ENCODE measurements at regions not wholly inside any gene's neighbourhood (a gene's known extent, or its start where the extent isn't known, plus 50 kb on each side); places are given as distances from the start of the nearest gene placed in this dataset.
"Not testable (repeated sequence)": the region's sequence is repeated elsewhere in the genome, so short reads cannot be mapped to it uniquely, and the experiment has no call there.

DNA sequence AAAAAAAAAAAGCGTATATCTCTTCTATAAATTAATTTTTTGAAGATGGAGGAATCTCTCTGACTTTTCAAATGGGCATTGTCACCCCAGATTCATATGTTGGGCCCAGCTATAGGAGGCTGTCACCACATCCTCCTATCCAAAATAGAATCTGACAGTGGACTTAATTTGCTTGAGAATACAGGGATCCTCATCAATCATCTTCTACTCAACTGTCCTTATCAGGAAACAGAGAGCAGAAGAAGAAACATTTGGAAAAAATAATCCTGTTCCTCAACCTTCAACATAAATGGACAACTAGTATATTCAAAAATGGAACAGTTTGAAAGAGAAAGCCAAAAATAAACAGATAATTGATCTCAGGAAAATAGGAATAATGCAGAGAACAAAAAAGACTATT lies 725.4 kb upstream of the INTU start:
- DNase-seq, result no peak

DNA sequence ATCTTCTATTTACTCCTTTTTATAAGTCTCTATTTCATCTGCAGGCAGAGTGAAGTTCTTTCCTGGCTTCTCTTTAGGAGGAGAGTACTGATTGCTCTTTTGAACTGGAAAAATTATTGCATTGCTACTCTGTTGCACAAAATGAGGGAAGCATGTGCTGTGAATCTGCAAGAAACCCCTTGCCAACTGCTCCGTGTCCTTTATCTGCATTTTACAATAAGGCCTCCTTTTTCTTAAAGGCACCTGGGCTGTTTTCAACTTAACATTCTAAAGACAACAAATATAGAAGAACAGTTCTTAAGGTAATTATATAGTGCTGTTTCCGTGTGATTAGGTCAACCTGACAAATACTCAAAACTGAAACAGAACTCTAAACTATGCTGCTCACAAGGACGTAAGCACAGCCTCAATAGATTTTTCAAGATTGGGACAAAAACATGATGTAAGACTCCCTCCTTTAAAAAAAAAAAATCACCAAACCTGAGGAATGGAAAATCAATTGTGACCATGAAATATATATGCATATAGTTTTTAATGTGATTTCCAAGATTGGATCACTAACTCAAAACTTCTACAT lies 716.6 kb upstream of the INTU start:
- no peak for DNase-seq

GRCh38 chr4:126916626-126917140 lies 716.1 kb upstream of the INTU start:
- DNase-seq, result no peak

GRCh38 chr4:126922328-126922938 lies 710.3 kb upstream of the INTU start:
- not testable (repeated sequence) for DNase-seq

DNA sequence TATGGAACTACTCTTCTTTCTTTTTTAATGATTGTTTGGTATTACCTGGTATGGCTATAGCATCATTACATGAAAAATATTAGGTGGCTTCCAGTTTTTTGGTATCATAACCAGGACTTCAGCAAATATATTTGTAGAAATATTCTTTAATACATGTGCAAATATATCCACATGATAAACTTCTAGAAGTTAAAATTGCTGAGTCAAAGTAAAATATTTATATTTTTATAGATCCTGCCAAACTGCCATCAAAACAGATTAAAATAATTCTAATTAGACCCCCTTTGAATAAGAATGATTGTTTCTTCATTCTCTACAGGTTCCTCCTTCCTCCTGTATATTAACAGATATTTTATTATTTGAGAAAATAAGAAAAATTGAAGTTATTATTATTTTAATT lies 708.5 kb upstream of the INTU start:
- DNase-seq, result no peak

DNA sequence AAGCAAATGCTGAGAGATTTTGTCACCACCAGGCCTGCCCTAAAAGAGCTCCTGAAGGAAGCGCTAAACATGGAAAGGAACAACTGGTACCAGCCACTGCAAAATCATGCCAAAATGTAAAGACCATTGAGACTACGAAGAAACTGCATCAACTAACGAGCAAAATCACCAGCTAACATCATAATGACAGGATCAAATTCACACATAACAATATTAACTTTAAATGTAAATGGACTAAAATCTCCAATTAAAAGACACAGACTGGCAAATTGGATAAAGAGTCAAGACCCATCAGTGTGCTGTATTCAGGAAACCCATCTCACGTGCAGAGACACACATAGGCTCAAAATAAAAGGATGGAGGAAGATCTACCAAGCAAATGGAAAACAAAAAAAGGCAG lies 702.7 kb upstream of the INTU start:
- not testable (repeated sequence) for DNase-seq

DNA sequence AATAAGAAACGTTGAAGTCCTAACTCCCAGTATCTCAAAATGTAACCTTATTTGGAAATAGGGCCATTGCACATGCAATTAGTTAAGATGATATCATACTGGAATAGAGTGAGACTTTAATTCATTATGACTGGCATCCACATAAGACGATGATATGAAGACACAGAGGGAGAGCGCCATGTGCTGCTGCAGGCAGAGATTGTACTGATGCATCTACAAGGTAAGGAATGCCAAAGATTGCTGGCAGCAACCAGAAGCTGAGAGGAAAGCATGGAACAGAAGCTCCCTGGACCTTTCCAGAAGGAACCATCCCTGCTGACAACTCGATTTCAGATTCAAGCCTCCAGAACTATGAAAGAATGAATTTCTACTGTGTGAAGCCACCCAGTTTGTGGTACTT lies 697.0 kb upstream of the INTU start:
- DNase-seq, result no peak

DNA sequence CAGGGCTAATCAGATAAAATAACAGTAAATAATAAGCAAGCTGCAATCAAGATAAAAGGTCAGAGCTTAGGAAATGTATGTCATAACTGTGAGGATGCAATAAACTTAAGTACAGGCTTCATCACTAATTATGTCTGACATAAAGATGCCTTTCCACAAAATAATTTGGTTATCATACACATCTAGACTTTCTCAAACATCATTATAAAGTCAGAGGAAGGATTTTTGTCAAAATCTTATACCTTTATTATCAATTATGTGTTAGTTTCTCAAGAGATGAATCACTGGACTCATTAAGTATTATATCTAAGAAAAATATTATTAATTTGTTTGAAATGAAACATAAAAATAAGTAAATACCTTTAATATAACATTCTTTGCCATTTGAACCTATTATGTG lies 695.4 kb upstream of the INTU start:
- DNase-seq, result no peak

DNA sequence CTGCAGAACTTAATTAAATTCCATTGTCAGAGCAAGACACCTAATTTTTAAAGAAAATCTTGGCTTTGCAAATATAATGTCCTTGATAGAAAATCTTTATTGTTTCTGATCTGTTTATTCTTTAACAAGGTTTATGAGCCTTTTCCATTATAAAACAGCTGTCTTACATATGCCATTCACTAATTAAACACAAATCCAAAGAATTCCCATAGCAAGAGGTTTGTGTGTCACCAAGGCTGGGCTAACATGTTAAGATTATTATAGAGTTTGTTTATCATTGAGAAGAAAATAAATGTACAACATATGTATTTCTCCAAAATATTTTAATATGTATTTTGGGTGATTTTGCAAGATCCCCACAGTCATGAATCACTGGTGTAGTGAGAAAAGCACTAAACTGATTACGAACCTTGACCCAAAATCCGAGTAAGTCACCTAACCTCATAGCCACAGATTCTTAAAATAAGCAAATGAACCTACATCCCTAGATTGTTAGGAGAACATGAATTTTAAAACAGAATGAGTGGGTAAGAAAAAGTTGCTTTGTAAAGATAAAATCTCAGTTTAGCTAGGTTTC lies 694.8 kb upstream of the INTU start:
- no peak for DNase-seq

DNA sequence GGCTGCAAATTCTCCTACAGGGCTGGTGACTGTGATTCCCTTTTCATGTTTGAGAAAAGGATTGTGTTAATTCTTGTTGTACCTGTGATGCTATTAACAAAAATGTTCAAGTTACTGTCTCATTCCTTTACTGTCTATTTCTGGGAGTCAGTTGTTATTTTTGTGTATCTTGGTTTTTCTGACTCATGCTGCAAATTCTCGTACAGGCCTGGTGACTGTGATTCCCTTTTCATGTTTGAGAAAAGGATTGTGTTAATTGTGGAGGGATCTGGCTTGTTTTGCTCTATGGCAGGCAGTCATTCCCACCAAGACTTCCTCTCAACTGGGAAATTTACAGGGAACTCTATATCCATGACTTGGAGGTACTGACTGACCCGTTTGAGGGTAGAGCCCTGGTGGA lies 693.4 kb upstream of the INTU start:
- DNase-seq, result no peak

GRCh38 chr4:126947536-126947935 lies 685.2 kb upstream of the INTU start:
- DNase-seq, result no peak

DNA sequence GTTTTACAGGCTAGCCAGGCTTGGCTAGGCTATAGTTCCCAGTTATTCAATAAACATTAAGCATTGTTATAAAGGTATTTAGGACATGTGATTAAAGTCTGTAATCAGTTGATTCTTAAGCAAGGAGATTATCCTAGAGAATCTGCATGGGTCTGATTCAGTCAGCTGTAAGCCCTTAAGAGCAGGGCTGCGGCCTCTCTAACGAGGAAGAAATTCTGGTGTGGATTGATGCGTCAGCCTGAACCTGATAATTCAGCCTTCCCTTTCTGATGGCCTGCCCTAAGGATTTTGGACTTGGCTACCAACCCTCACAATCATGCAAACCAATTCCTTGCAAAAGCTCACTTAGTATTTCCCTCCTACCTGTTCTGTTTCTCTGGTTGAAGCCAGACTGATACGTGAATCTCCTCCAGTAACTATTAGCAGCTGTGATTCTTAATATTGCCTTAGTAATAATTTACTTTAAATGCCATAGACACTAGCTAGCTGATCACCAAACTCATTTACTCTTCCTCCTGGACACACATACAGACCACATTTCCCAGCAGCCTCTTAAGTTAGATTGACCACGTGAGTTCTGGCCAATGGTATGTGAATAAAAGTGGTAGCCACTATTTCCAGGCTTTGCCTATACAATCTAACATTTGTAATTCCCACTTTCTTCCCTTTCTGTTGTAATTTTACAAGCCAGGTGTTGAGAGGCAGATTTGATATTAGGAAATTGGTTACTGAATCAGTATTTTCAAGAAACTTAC lies 678.0 kb upstream of the INTU start:
- DNase-seq, result no peak

DNA sequence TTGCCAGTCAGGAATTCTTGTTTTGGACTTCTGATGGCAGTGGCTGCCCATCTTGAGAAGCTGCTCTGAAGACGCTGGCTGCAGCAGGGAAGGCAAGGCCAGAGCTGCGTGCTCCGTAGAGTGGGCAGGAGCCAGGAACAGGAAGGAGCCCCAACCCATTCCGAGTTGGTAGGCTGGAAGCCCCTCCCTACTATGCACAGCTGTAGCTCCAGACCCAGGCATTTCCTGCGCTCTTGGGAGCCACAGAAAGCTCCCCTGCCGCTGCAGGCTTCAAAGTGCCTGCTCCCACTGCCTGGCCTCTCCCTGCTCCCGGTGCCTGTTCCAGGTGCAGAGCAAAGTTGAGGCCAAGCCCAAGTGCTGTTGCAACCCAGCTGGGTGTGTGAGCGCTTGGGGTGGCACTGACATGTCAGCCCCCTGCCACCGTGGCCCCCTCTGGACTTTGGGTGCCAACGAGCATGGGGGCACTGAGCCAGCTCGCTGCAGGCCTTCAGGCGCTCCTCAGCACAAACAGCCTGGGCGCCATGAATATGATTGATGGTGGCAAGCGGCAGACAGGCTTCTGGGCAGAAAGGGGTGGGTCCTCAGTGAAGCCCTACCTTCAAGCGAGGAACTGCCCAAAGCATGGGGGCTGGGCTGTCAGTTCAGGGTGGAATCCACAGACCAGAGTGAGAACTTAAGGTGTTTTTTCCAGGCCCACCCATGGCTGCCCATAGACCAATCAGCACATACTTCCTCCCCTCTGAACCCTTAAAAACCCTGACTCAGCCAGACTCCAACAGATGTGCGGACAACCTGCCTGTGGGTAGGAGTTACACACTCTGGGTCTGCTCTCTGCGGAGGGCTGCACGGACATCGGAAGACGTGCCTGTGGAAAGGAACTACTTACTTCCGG lies 677.2 kb upstream of the INTU start:
- no peak for DNase-seq

DNA sequence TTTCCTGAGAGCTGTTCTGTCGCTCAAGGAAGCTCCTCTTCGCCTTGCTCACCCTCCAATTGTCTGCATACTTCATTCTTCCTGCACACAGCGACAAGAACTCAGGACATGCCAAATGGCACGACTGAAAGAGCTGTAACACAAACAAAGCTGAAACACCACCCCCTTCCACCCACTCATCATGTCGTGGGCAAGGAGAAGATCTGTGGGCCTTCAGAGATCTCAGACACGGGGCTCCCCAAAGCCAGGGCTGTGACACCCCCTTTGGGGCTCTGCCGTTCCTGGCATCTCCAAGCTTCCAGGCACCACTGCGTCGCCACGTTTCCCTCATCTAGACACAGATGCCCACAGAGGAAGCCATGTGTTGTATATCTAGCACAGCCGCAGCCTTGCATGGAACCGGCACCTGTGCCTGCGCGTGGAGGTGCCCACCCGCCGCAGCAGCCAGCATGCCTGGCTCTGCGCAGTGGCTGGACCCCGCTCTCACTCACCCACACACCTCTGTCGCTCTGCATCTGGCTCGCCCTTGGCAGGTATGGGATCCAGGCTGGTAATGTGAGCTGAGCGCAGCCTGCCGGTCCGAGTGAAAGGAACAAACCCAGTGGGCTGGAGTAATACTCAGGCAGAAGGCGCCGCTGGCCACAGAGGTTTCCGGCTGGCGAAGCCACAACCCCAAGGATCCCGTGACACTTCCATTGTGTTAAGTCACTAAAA lies 676.4 kb upstream of the INTU start:
- no peak for DNase-seq

- DNase-seq, result no peak
Observed at GRCh38 chr4:126957556-126957955, 675.2 kb upstream of the INTU start.

GRCh38 chr4:126957987-126958386 lies 674.8 kb upstream of the INTU start:
- DNase-seq, result no peak

GRCh38 chr4:126958482-126958881 lies 674.3 kb upstream of the INTU start:
- no peak for DNase-seq

DNA sequence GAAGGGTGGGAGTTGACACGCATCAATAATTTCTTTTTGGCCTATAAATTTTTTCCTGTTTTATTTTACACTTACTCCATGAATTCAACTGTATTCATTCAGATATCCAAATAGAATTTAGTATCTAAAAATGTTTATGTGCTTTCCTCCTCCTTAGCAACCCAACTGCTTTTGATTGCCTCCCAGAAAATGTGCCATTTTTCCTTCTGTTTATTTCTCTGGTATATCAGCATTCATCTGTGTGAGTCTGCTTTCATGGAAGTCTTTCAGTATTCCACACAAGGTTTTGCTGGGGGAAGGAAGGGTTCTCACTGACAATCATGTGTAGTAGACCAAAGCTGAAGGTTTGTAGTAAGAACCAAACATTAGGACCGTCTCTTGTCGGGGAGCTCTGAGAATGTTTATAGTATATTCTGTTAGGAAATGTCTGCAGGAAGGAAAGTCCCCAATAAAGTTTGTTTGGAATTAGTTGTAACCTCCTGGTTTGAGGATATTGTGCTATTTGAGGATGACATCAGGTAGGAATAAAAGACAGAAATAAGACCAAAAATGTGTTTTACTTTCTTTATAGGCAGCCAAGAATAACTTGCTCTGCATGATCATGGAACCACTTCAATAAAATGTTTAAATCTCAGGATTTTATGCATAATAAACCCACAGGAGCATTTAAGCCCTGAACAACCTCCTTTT lies 673.6 kb upstream of the INTU start:
- no peak for DNase-seq

DNA sequence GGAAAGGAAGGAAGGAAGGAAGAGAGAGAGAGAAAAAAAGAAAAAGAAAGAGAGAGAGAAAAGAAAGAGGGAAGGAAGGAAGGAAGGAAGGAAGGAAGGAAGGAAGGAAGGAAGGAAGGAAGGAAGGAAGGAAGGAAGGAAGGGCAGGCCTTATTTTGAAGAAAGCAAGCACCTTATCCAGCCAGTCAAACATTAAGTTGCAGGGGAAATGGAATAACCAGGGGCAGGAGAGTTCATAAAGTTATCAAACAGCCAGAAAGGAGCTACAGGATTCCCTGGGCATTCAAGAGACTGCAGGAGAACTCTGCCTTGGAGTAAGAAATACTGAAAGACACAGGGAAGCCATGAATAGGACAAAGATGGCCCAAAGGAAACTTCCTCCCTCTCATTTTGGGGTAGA lies 672.0 kb upstream of the INTU start:
- no peak for DNase-seq

DNA sequence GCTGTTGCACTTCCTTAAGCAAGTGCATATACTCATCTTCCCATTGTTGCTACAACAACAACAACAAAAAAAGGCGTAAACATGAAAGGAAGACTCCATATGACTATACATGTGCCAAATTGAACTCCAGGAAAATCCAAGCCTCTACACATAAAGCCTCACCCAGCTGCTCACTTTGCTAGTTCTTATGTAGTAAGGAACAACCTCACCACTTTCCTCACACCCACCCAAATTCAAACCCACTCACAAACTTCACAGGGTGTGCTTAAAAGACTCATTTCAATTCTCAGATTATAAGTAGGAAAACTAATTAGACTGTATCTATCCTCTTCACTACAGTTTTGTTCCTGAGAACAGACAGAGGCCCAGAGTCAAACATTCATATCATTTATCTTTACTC lies 671.1 kb upstream of the INTU start:
- DNase-seq, result no peak

- no peak for DNase-seq
Observed at GRCh38 chr4:126965877-126966276, 666.9 kb upstream of the INTU start.

Data from NCI-H1048 (cell line).